Adipocyte (in vitro differentiated cells): ENCODE measurements at regions not wholly inside any gene's neighbourhood (a gene's known extent, or its start where the extent isn't known, plus 50 kb on each side); places are given as distances from the start of the nearest gene placed in this dataset.
"Not testable (repeated sequence)": the region's sequence is repeated elsewhere in the genome, so short reads cannot be mapped to it uniquely, and the experiment has no call there.

Source experiments
- DNase-seq: peaks from one replicate; pipeline ENCODE4 v3.0.0-alpha.2; 2015; ENCODE audit warnings: low read depth
- H3K27me3 ChIP-seq: replicated peaks from 2 replicates; pipeline ENCODE4 v1.7.0; 2013; ENCODE audit warnings: mild to moderate bottlenecking, low read length, moderate library complexity; ENCODE audit not compliant: control insufficient read depth, insufficient read depth
- H3K36me3 ChIP-seq: 2 replicates; pipeline ENCODE4 v1.7.0; 2013; ENCODE audit warnings: low read length, mild to moderate bottlenecking, moderate library complexity; ENCODE audit not compliant: control insufficient read depth, insufficient read depth, severe bottlenecking
- H3K4me1 ChIP-seq: 2 replicates; pipeline ENCODE4 v1.7.0; 2013; ENCODE audit warnings: mild to moderate bottlenecking, low read length, moderate library complexity; ENCODE audit not compliant: control insufficient read depth, insufficient read depth
- H3K4me3 ChIP-seq: 2 replicates; pipeline ENCODE4 v1.7.0; 2013; ENCODE audit warnings: mild to moderate bottlenecking, low read length, moderate library complexity
- H3K9ac ChIP-seq: 2 replicates; pipeline ENCODE4 v1.7.0; 2013; ENCODE audit warnings: mild to moderate bottlenecking, low read length, moderate library complexity
- H3K9me3 ChIP-seq: 2 replicates; pipeline ENCODE4 v1.7.0; 2013; ENCODE audit warnings: mild to moderate bottlenecking, low read length, moderate library complexity; ENCODE audit not compliant: control insufficient read depth

DNA sequence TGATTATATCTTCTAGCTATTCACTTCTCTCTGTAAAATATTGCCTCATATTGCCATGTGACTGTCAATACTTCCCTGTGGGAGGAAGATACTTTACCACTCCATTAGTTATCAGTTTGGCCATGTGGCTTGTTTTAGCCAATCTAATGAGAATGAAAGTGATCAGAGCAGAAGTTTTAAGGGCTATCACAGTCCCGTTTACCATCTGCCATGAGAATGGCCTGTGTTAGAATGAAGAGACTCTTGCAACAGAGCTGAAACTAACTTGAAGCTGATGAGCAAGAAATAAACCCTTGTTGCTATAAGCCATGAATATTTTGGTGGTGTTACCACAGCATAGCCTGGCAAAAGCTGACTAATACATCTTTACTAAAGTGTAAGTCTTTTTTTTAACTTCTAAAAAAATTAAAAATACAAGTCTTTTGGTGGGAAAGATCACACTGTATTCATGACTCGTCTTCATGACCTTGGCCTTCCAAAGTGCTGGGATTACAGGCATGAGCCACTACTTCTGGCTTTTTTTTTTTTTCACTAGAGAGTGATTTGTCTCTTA, 68.0 kb upstream of the CTNNA1 start:
- H3K4me1 ChIP-seq = peaks cover 8% of the 10 kb centered on the region
- H3K27me3 ChIP-seq = no peaks in the 10 kb centered on the region
- H3K4me3 ChIP-seq = no peak overlapping the region
- no peaks in the 10 kb centered on the region for H3K9me3 ChIP-seq
- no peaks in the 10 kb centered on the region for H3K36me3 ChIP-seq
- H3K9ac ChIP-seq = no peak overlapping the region
- no peak for DNase-seq

DNA sequence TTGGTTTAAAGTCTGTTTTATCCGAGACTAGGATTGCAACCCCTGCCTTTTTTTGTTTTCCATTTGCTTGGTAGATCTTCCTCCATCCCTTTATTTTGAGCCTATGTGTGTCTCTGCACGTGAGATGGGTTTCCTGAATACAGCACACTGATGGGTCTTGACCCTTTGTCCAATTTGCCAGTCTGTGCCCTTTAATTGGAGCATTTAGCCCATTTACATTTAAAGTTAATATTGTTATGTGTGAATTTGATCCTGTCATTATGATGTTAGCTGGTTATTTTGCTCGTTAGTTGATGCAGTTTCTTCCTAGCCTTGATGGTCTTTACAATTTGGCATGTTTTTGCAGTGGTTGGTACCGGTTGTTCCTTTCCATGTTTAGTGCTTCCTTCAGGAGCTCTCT, 70.8 kb upstream of the CTNNA1 start:
- not testable (repeated sequence) for H3K27me3 ChIP-seq, H3K4me3 ChIP-seq, H3K9me3 ChIP-seq, DNase-seq, H3K9ac ChIP-seq, H3K36me3 ChIP-seq, H3K4me1 ChIP-seq

DNA sequence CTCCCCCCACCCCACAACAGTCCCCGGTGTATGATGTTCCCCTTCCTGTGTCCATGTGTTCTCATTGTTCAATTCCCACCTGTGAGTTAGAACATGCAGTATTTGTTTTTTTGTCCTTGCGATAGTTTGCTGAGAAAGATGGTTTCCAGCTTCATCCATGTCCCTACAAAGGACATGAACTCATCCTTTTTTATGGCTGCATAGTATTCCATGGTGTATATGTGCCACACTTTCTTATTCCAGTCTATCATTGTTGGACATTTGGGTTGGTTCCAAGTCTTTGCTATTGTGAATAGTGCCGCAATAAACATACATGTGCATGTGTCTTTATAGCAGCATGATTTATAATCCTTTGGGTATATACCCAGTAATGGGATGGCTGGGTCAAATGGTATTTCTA, 74.4 kb upstream of the CTNNA1 start:
- H3K9ac ChIP-seq, H3K9me3 ChIP-seq, H3K4me3 ChIP-seq, DNase-seq, H3K4me1 ChIP-seq, H3K36me3 ChIP-seq, H3K27me3 ChIP-seq: not testable (repeated sequence)

DNA sequence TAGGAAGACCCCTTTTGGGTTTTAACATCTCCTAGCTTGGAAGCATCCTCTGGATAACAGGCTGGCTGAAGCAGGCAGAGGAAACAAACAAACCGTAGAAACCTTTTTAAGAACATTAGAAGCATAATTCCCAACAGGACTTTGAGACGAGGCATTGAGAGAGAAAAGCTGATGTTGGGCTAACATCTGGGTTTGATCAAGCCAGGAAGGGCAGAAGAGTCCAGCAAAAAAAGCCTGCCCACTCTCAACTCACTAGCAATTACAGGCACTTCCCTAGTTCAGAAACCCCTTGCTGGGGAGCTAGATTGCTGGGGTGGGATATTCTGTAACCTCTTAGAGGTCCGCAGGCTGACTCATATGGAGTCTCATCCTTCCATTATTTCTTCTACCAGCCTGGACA, 75.4 kb upstream of the CTNNA1 start:
- peaks cover 8% of the 10 kb centered on the region for H3K9me3 ChIP-seq
- H3K27me3 ChIP-seq = no peaks in the 10 kb centered on the region
- H3K4me3 ChIP-seq = no peak overlapping the region
- peak; percentile 62 for DNase-seq
- no peaks in the 10 kb centered on the region for H3K4me1 ChIP-seq
- H3K36me3 ChIP-seq = no peaks in the 10 kb centered on the region
- H3K9ac ChIP-seq = no peak overlapping the region

GRCh38 chr5:138676556-138677193, 76.5 kb upstream of the CTNNA1 start:
- H3K9ac ChIP-seq = no peak overlapping the region
- H3K36me3 ChIP-seq = no peaks in the 10 kb centered on the region
- no peaks in the 10 kb centered on the region for H3K4me1 ChIP-seq
- no peak overlapping the region for H3K4me3 ChIP-seq
- H3K9me3 ChIP-seq = peaks cover 8% of the 10 kb centered on the region
- no peak for DNase-seq
- no peaks in the 10 kb centered on the region for H3K27me3 ChIP-seq

DNA sequence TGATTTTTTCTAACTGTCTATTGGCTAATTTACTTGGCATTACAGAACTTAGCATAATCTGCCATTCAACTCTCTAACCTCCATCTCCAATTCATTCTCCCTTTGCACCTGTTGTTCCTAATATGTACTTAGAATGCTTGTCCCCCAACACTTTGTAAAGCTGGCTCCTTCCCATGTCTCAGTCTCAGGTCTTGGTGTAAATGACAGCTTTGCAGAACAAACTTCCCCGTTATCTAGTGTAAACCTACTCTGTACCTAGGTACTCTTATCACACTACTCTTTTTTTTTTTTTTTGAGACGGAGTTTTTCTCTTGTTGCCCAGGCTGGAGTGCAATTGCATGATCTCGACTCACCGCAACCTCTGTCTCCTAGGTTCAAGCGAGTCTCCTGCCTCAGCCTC, 77.2 kb upstream of the CTNNA1 start:
- Histone ChIP-seq H3K4me1 (no peaks in the 10 kb centered on the region), H3K9me3 (peaks cover 8% of the 10 kb centered on the region), H3K4me3 (no peak overlapping the region), H3K9ac (no peak overlapping the region), H3K27me3 (no peaks in the 10 kb centered on the region), H3K36me3 (no peaks in the 10 kb centered on the region)
- no peak for DNase-seq

DNA sequence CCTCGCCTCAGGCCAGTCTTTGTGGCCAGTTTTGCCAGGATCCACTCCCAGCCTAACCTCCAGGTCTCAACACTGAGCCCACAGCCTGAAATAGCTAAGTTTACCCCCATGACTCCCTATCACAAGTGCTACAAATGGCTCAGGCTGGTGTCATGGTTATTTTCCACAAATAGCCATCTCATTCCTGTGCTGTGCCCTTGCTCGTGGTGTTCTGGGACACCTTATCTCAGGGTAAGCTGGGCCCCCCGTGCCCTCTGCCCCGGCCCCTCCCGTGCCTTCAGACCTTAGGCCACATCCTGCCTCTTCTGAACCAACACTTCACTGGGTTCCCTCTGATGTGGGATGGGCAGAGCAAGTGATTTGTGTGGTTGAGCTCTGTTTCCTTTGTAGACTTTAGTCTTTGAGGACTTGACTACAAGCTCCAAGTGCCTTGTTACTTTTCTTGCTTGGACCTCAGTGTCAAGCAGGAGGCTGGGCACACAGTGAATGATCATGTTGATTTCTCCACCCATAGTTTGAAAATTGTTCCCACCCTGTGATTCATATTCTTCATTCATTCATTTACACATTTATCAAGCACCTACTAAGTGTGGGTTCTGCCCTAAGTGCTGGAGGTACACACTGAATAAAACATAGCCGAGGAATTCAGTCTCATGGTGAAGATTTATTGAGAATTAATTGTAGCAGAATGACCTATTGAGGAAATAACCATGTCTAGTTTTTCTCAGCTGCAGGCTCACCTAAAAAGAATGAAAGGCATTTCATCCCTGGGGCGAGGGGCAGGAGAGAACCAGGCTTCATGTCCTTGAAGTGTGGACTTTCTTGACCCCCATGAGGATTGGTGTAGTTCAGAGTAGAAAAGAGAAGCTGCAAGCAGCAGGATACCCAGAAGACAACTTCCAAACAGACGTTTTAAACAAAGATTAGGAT, 84.5 kb upstream of the CTNNA1 start:
- H3K27me3 ChIP-seq = no peaks in the 10 kb centered on the region
- no peak for DNase-seq
- H3K9ac ChIP-seq = no peak overlapping the region
- H3K4me3 ChIP-seq = no peak overlapping the region
- H3K4me1 ChIP-seq = peaks cover 12% of the 10 kb centered on the region
- no peaks in the 10 kb centered on the region for H3K36me3 ChIP-seq
- H3K9me3 ChIP-seq = no peaks in the 10 kb centered on the region

- H3K36me3 ChIP-seq, H3K9ac ChIP-seq, DNase-seq, H3K4me3 ChIP-seq, H3K27me3 ChIP-seq, H3K9me3 ChIP-seq: not testable (repeated sequence)
- peaks cover 20% of the 10 kb centered on the region for H3K4me1 ChIP-seq
These were observed 85.4 kb upstream of the CTNNA1 start for GRCh38 chr5:138667782-138668331.

GRCh38 chr5:138666226-138666742, 86.9 kb upstream of the CTNNA1 start:
- H3K4me3 ChIP-seq = no peak overlapping the region
- peaks cover 6% of the 10 kb centered on the region for H3K27me3 ChIP-seq
- H3K4me1 ChIP-seq = peaks cover 28% of the 10 kb centered on the region
- no peak overlapping the region for H3K9ac ChIP-seq
- DNase-seq = no peak
- no peaks in the 10 kb centered on the region for H3K36me3 ChIP-seq
- H3K9me3 ChIP-seq = no peaks in the 10 kb centered on the region

- Histone ChIP-seq H3K4me3 (no peak overlapping the region), H3K9ac (no peak overlapping the region), H3K27me3 (peaks cover 10% of the 10 kb centered on the region), H3K9me3 (no peaks in the 10 kb centered on the region), H3K4me1 (peaks cover 28% of the 10 kb centered on the region), H3K36me3 (no peaks in the 10 kb centered on the region)
- no peak for DNase-seq
These were observed 88.0 kb upstream of the CTNNA1 start for GRCh38 chr5:138665261-138665660.

DNA sequence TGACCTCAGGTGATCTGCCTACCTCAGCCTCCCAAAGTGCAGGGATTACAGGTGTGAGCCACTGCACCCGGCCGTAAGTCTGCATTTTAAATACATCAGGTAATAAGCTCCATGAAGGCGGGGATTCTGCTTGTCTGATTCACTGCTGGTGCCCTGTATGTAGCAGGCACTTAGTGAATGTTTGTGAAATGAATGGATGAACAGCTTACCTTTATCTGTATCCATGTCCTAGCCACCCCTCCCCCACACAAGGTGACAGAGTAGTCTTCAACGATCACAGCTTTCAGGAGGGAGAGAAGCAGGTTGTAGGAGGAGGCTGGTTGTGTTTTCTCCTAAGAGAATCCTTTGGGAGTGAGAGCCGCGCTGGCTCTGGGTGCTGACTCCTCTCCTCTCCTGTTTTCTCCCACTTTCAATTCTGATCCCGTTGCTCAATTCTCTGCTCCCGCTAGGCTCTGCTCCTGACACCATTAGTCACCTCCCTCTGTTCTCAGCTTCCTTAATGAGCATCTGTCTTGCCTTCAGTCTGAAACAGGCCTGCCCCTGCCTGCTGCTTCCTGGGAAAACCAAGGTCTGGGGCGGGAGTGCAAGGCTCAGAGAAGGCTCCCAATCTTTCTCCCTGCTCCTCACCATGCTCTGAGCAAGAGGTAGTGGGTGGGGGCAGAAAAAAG, 88.8 kb upstream of the CTNNA1 start:
- Histone ChIP-seq H3K4me1 (peaks cover 28% of the 10 kb centered on the region), H3K9ac (no peak overlapping the region), H3K4me3 (peak overlapping the region; percentile 29), H3K9me3 (no peaks in the 10 kb centered on the region), H3K36me3 (no peaks in the 10 kb centered on the region), H3K27me3 (peaks cover 10% of the 10 kb centered on the region)
- no peak for DNase-seq
